IMR-90 (cell line): ENCODE measurements at regions not wholly inside any gene's neighbourhood (a gene's known extent, or its start where the extent isn't known, plus 50 kb on each side); places are given as distances from the start of the nearest gene placed in this dataset.
A peak's percentile ranks its signal among the peaks of the same experiment; 100 is the strongest.

Experiments
- ATAC-seq: fragments of 200-7000 bp; cut with Tn5 transposase; 2 replicates; pipeline ENCODE4 v1.9.1; 2020; ENCODE audit warnings: low read depth, mild to moderate bottlenecking, moderate library complexity
- BruUV-seq: library from RNA; stranded (reverse); fragments of 400-500 nt; replicated peaks from 2 replicates; lab custom pipeline; 2021; lab: Mats Ljungman, UMichigan
- CTCF ChIA-PET: fragments of 300-600 bp; formaldehyde crosslinking; extraction: SDS; loops from one replicate; lab custom pipeline; 2021; ENCODE audit warnings: antibody characterized with exemption; lab: Yijun Ruan, JAX
- POLR2A ChIA-PET: fragments of 300-600 bp; sonication (Branson Sonifier 250); formaldehyde crosslinking; loops from one replicate; lab custom pipeline; 2022; ENCODE audit warnings: antibody characterized with exemption; ENCODE audit not compliant: unreplicated experiment; lab: Charles Lee
- DNase-seq: peaks from one replicate; pipeline ENCODE4 v3.0.0; 2013
- H2AFZ ChIP-seq: replicated peaks from 2 replicates; pipeline ENCODE3; 2013; ENCODE audit warnings: low read length, mild to moderate bottlenecking; ENCODE audit not compliant: poor library complexity
- H2AK5ac ChIP-seq: 2 replicates; pipeline ENCODE4 v1.6.1; 2013; ENCODE audit warnings: low read depth, low read length, inconsistent platforms
- H2AK9ac ChIP-seq: replicated peaks from 2 replicates; pipeline ENCODE3; 2013; ENCODE audit warnings: mild to moderate bottlenecking, low read depth, low read length, moderate library complexity; ENCODE audit not compliant: poor library complexity
- H2BK120ac ChIP-seq: 2 replicates; pipeline ENCODE4 v1.6.1; 2013; ENCODE audit warnings: low read depth, low read length, inconsistent platforms
- H2BK15ac ChIP-seq: 3 replicates; pipeline ENCODE4 v1.6.1; 2013; ENCODE audit warnings: low read depth, low read length, inconsistent platforms
- H2BK20ac ChIP-seq: 2 replicates; pipeline ENCODE4 v1.6.1; 2013; ENCODE audit warnings: low read depth, mild to moderate bottlenecking, inconsistent platforms, low read length, moderate library complexity
- H2BK5ac ChIP-seq: 2 replicates; pipeline ENCODE4 v1.6.1; 2013; ENCODE audit warnings: mild to moderate bottlenecking, low read depth, low read length, inconsistent platforms; ENCODE audit not compliant: poor library complexity, severe bottlenecking
- H3K14ac ChIP-seq: replicated peaks from 2 replicates; pipeline ENCODE4 v1.6.1; 2013; ENCODE audit warnings: low read depth, low read length, inconsistent platforms
- H3K18ac ChIP-seq: 2 replicates; pipeline ENCODE4 v1.6.1; 2013; ENCODE audit warnings: low read depth, low read length, control low read depth
- H3K23ac ChIP-seq: 2 replicates; pipeline ENCODE4 v1.6.1; 2013; ENCODE audit warnings: low read depth, low read length, inconsistent platforms
- H3K27ac ChIP-seq: 2 replicates; pipeline ENCODE4 v1.5.1; 2013; ENCODE audit warnings: mild to moderate bottlenecking, control low read depth, low read length; ENCODE audit not compliant: insufficient read depth
- H3K27me3 ChIP-seq: 2 replicates; pipeline ENCODE4 v1.6.1; 2013; ENCODE audit warnings: low read length; ENCODE audit not compliant: control insufficient read depth, insufficient read depth
- H3K36me3 ChIP-seq: 2 replicates; pipeline ENCODE4 v1.6.1; 2013; ENCODE audit warnings: low read length, mixed read lengths; ENCODE audit not compliant: control insufficient read depth, insufficient read depth
- H3K4ac ChIP-seq: 2 replicates; pipeline ENCODE4 v1.6.1; 2013; ENCODE audit warnings: low read depth, low read length, inconsistent platforms
- H3K4me1 ChIP-seq: 2 replicates; pipeline ENCODE4 v1.6.1; 2013; ENCODE audit warnings: low read length, mixed read lengths; ENCODE audit not compliant: control insufficient read depth, insufficient read depth
- H3K4me2 ChIP-seq: 2 replicates; pipeline ENCODE4 v1.6.1; 2013; ENCODE audit warnings: low read depth, mild to moderate bottlenecking, control low read depth, low read length, moderate library complexity
- H3K4me3 ChIP-seq: 2 replicates; pipeline ENCODE4 v1.5.1; 2013; ENCODE audit warnings: low read depth, mild to moderate bottlenecking, control low read depth, low read length, moderate library complexity; ENCODE audit not compliant: insufficient read depth
- H3K56ac ChIP-seq: 2 replicates; pipeline ENCODE4 v1.6.1; 2013; ENCODE audit warnings: low read length, inconsistent platforms; ENCODE audit not compliant: insufficient read depth; ENCODE audit errors: extremely low read depth
- H3K79me1 ChIP-seq, 2 experiments: 2 replicates each; pipeline ENCODE4 v1.6.1; 2013; ENCODE audit warnings: low read length in 2 of 2, inconsistent platforms in 1 of 2, low read depth in 1 of 2
- H3K9ac ChIP-seq: 2 replicates; pipeline ENCODE4 v1.6.1; 2013; ENCODE audit warnings: low read depth, low read length, control low read depth
- H3K9me1 ChIP-seq: 2 replicates; pipeline ENCODE4 v1.6.1; 2013; ENCODE audit warnings: low read length, inconsistent platforms; ENCODE audit not compliant: insufficient read depth
- H3K9me3 ChIP-seq: 2 replicates; pipeline ENCODE4 v1.6.1; 2013; ENCODE audit warnings: low read length; ENCODE audit not compliant: control insufficient read depth, insufficient read depth
- H4K20me1 ChIP-seq: 2 replicates; pipeline ENCODE4 v1.6.1; 2013; ENCODE audit warnings: low read length, inconsistent platforms; ENCODE audit not compliant: insufficient read depth
- H4K5ac ChIP-seq: 2 replicates; pipeline ENCODE4 v1.6.1; 2013; ENCODE audit warnings: mild to moderate bottlenecking, low read depth, low read length, control low read depth
- H4K8ac ChIP-seq, 2 experiments: 2 replicates each; pipeline ENCODE4 v1.6.1; 2013; ENCODE audit warnings: low read depth in 2 of 2, low read length in 2 of 2, control low read depth in 1 of 2, inconsistent platforms in 1 of 2
- H4K91ac ChIP-seq: 2 replicates; pipeline ENCODE4 v1.6.1; 2013; ENCODE audit warnings: low read depth, low read length, inconsistent platforms; ENCODE audit not compliant: insufficient read depth
- BHLHE40 ChIP-seq: fragments of 150-350 bp; IDR thresholded peaks from 2 replicates; pipeline ENCODE4 v1.6.1; 2016; ENCODE audit warnings: mild to moderate bottlenecking, low read depth, low read length
- FOS ChIP-seq: fragments of 150-350 bp; IDR thresholded peaks from 2 replicates; pipeline ENCODE4 v1.6.1; 2016; ENCODE audit warnings: low read depth, low read length
- MAZ ChIP-seq: IDR thresholded peaks from 2 replicates; pipeline ENCODE4 v1.6.1; 2012; ENCODE audit warnings: low read depth, mild to moderate bottlenecking, low read length, improper control_type of control experiment, moderate library complexity, borderline replicate concordance
- MXI1 ChIP-seq: IDR thresholded peaks from 2 replicates; pipeline ENCODE4 v1.6.1; 2012; ENCODE audit warnings: low read depth, mild to moderate bottlenecking, low read length, moderate library complexity, borderline replicate concordance
- POLR2A ChIP-seq: IDR thresholded peaks from 2 replicates; pipeline ENCODE4 v1.6.1; 2012; ENCODE audit warnings: mild to moderate bottlenecking, low read depth, low read length
- RAD21 ChIP-seq: IDR thresholded peaks from 2 replicates; pipeline ENCODE4 v1.6.1; 2012; ENCODE audit warnings: low read length, improper control_type of control experiment
- RCOR1 ChIP-seq: IDR thresholded peaks from 2 replicates; pipeline ENCODE4 v1.6.1; 2012; ENCODE audit warnings: mild to moderate bottlenecking, low read length, improper control_type of control experiment; ENCODE audit not compliant: insufficient replicate concordance
- RFX5 ChIP-seq: IDR thresholded peaks from 2 replicates; pipeline ENCODE4 v1.8.0; 2012; ENCODE audit warnings: low read depth, mild to moderate bottlenecking, low read length, moderate library complexity
- SMC3 ChIP-seq: fragments of 150-350 bp; IDR thresholded peaks from 2 replicates; pipeline ENCODE4 v1.6.1; 2016; ENCODE audit warnings: low read depth, mild to moderate bottlenecking, antibody characterized with exemption, low read length, moderate library complexity
- WGBS, 2 experiments: methylation state at CpG; one replicate each; pipeline versions ENCODE4 v1.1.5 to v1.1.7; 2013; ENCODE audit warnings: missing lambda C conversion rate in 2 of 2; ENCODE audit not compliant: insufficient read length in 1 of 2; ENCODE audit errors: extremely low coverage in 2 of 2; 5-methylcytosine and 5-hydroxymethylcytosine counted together
- dilution Hi-C: fragments of 300-500 bp; cut with HindIII; formaldehyde crosslinking; loops from one replicate; pipeline ENCODE4 v1.14.3; 2018; ENCODE audit warnings: low sequenced_read_pairs; ENCODE audit not compliant: unreplicated experiment
- in situ Hi-C: fragments of 300-500 bp; cut with MboI; formaldehyde crosslinking; loops from 3 replicates; pipeline ENCODE4 v1.14.3; 2019; ENCODE audit warnings: low sequenced_read_pairs, inconsistent platforms, mixed read lengths
- intact Hi-C: fragments of 100-400 bp; cut with micrococcal nuclease; formaldehyde crosslinking; loops from 2 replicates; pipeline ENCODE4 v1.10.0; 2022
- TF ChIP-seq, protein P1 (sequence below): conservative IDR thresholded peaks from 2 replicates; pipeline ENCODE4 v1.5.1; 2012; ENCODE audit warnings: mild to moderate bottlenecking, low read depth, low read length, improper control_type of control experiment
- TF ChIP-seq, protein P2 (sequence below): fragments of 150-350 bp; IDR thresholded peaks from 2 replicates; pipeline ENCODE4 v1.6.1; 2017; ENCODE audit warnings: mild to moderate bottlenecking, antibody characterized with exemption, low read length, low read depth
- TF ChIP-seq, protein P3 (sequence below): fragments of 150-350 bp; IDR thresholded peaks from 2 replicates; pipeline ENCODE4 v1.6.1; 2016; ENCODE audit warnings: low read depth, mild to moderate bottlenecking, low read length, moderate library complexity, borderline replicate concordance

- Histone ChIP-seq H3K18ac (no peak overlapping the region), H3K4me1 (peaks cover 24% of the 10 kb centered on the region), H2BK15ac (no peak overlapping the region), H2AFZ (no peak overlapping the region), H4K20me1 (no peaks in the 10 kb centered on the region), H3K9me3 (no peaks in the 10 kb centered on the region), H3K4ac (no peak overlapping the region), H3K56ac (no peak overlapping the region), H2BK5ac (no peak overlapping the region), H3K4me2 (no peak overlapping the region), H2BK120ac (no peak overlapping the region), H3K14ac (no peak overlapping the region), H3K79me1 (no peaks in the 10 kb centered on the region), H3K9ac (no peak overlapping the region), H4K5ac (no peak overlapping the region), H3K27ac (no peak overlapping the region), H4K91ac (no peak overlapping the region), H2AK9ac (no peak overlapping the region), H2BK20ac (no peak overlapping the region), H3K23ac (no peak overlapping the region), H4K8ac (no peak overlapping the region), H3K27me3 (no peaks in the 10 kb centered on the region), H3K4me3 (no peak overlapping the region), H3K9me1 (peaks cover 7% of the 10 kb centered on the region; the same call in 1 of the 2 replicates), H2AK5ac (0 out of 2 replicates have a peak overlapping the region, but pooled peaks have one; percentile 33), H3K36me3 (no peaks in the 10 kb centered on the region)
- ATAC-seq (no peak), DNase-seq (no peak)
- intact Hi-C loops (no loop called here), dilution Hi-C loops (no loop called here), in situ Hi-C loops (no loop called here)
- CTCF ChIA-PET: no interaction called here
- POLR2A ChIA-PET: no interaction called here
- BruUV-seq: no TSS peak
- TF ChIP-seq, protein P1, sequence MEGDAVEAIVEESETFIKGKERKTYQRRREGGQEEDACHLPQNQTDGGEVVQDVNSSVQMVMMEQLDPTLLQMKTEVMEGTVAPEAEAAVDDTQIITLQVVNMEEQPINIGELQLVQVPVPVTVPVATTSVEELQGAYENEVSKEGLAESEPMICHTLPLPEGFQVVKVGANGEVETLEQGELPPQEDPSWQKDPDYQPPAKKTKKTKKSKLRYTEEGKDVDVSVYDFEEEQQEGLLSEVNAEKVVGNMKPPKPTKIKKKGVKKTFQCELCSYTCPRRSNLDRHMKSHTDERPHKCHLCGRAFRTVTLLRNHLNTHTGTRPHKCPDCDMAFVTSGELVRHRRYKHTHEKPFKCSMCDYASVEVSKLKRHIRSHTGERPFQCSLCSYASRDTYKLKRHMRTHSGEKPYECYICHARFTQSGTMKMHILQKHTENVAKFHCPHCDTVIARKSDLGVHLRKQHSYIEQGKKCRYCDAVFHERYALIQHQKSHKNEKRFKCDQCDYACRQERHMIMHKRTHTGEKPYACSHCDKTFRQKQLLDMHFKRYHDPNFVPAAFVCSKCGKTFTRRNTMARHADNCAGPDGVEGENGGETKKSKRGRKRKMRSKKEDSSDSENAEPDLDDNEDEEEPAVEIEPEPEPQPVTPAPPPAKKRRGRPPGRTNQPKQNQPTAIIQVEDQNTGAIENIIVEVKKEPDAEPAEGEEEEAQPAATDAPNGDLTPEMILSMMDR: no peak
- TF ChIP-seq RAD21 (no peak), MAZ (no peak), BHLHE40 (no peak), FOS (no peak), POLR2A (no peak), RFX5 (no peak), SMC3 (no peak), RCOR1 (no peak), MXI1 (no peak)
- TF ChIP-seq, protein P2, sequence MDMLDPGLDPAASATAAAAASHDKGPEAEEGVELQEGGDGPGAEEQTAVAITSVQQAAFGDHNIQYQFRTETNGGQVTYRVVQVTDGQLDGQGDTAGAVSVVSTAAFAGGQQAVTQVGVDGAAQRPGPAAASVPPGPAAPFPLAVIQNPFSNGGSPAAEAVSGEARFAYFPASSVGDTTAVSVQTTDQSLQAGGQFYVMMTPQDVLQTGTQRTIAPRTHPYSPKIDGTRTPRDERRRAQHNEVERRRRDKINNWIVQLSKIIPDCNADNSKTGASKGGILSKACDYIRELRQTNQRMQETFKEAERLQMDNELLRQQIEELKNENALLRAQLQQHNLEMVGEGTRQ: no peak
- TF ChIP-seq, protein P3, sequence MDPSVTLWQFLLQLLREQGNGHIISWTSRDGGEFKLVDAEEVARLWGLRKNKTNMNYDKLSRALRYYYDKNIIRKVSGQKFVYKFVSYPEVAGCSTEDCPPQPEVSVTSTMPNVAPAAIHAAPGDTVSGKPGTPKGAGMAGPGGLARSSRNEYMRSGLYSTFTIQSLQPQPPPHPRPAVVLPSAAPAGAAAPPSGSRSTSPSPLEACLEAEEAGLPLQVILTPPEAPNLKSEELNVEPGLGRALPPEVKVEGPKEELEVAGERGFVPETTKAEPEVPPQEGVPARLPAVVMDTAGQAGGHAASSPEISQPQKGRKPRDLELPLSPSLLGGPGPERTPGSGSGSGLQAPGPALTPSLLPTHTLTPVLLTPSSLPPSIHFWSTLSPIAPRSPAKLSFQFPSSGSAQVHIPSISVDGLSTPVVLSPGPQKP: no peak
- 75% methylated on average over 4 of the region's 6 CpGs; no CpG with 5 or more reads in 1 of the 2 experiments for WGBS, 2 experiments
Observed at GRCh38 chr20:50396623-50397022, 113.6 kb upstream of the PTPN1 start.
